PC-3 (cell line): ENCODE measurements at regions not wholly inside any gene's neighbourhood (a gene's known extent, or its start where the extent isn't known, plus 50 kb on each side); places are given as distances from the start of the nearest gene placed in this dataset.

Source experiments
- ATAC-seq: fragments of 200-7000 bp; cut with Tn5 transposase; 2 replicates; pipeline ENCODE4 v1.9.1; 2020; ENCODE audit warnings: mild to moderate bottlenecking, moderate library complexity
- BruUV-seq: library from RNA; stranded (reverse); fragments of 400-500 nt; replicated peaks from 2 replicates; lab custom pipeline; 2021; lab: Mats Ljungman, UMichigan
- CTCF ChIA-PET: fragments of 300-600 bp; sonication (Branson Sonifier 250); formaldehyde crosslinking; loops from one replicate; lab custom pipeline; 2022; ENCODE audit warnings: antibody characterized with exemption; lab: Charles Lee
- POLR2A ChIA-PET: fragments of 300-600 bp; sonication (Branson Sonifier 250); formaldehyde crosslinking; loops from one replicate; lab custom pipeline; 2022; ENCODE audit warnings: antibody characterized with exemption; ENCODE audit not compliant: unreplicated experiment; lab: Charles Lee
- DNase-seq: peaks from one replicate; pipeline ENCODE4 v3.0.0-alpha.2; 2015
- H2AFZ ChIP-seq: fragments of 300-600 bp; sonication (generic); 2 replicates; pipeline ENCODE4 v1.6.0; 2016; ENCODE audit warnings: antibody characterized with exemption, low read length
- H3F3A ChIP-seq: fragments of 300-600 bp; sonication (generic); one replicate; pipeline ENCODE4 v1.6.0; 2017; ENCODE audit warnings: antibody characterized with exemption, low read length, control low read depth, mild to moderate bottlenecking; ENCODE audit not compliant: unreplicated experiment
- H3K27ac ChIP-seq: fragments of 300-600 bp; sonication (generic); 2 replicates; pipeline ENCODE4 v1.5.1; 2016; ENCODE audit warnings: mild to moderate bottlenecking, low read length
- H3K27me3 ChIP-seq: fragments of 300-600 bp; sonication (generic); 2 replicates; pipeline ENCODE4 v1.6.1; 2016; ENCODE audit warnings: low read length, mixed read lengths
- H3K36me3 ChIP-seq: fragments of 300-600 bp; sonication (generic); 2 replicates; pipeline ENCODE4 v1.6.1; 2016; ENCODE audit warnings: low read depth, mixed run types, low read length, mixed read lengths
- H3K4me1 ChIP-seq: fragments of 300-600 bp; sonication (generic); 2 replicates; pipeline ENCODE4 v1.5.1; 2016; ENCODE audit warnings: low read length; ENCODE audit not compliant: insufficient read depth
- H3K4me2 ChIP-seq: fragments of 300-600 bp; sonication (generic); 2 replicates; pipeline ENCODE4 v1.6.0; 2016; ENCODE audit warnings: low read length
- H3K4me3 ChIP-seq: fragments of 300-600 bp; sonication (generic); 2 replicates; pipeline ENCODE4 v1.5.1; 2016; ENCODE audit warnings: mild to moderate bottlenecking, low read length, mixed read lengths
- H3K79me2 ChIP-seq: fragments of 300-600 bp; sonication (generic); 2 replicates; pipeline ENCODE4 v1.6.1; 2017; ENCODE audit warnings: low read length, mixed read lengths
- H3K9ac ChIP-seq: fragments of 300-600 bp; sonication (generic); 2 replicates; pipeline ENCODE4 v1.6.0; 2016; ENCODE audit warnings: mild to moderate bottlenecking, low read length
- H3K9me2 ChIP-seq: fragments of 300-600 bp; sonication (generic); replicated peaks from 2 replicates; pipeline ENCODE4 v1.6.1; 2016; ENCODE audit warnings: mixed run types, low read length, mixed read lengths
- H3K9me3 ChIP-seq: fragments of 300-600 bp; sonication (generic); 2 replicates; pipeline ENCODE4 v1.6.1; 2016; ENCODE audit warnings: low read length, mixed read lengths
- H4K20me1 ChIP-seq: fragments of 300-600 bp; sonication (generic); 2 replicates; pipeline ENCODE4 v1.6.1; 2016; ENCODE audit warnings: low read length, mixed read lengths
- CTCF ChIP-seq: fragments of 300-600 bp; sonication (generic); conservative IDR thresholded peaks from 2 replicates; pipeline ENCODE4 v1.5.1; 2017; ENCODE audit warnings: antibody characterized with exemption, low read depth, mild to moderate bottlenecking, low read length
- EZH2 ChIP-seq: fragments of 300-600 bp; sonication (generic); IDR thresholded peaks from one replicate; pipeline ENCODE4 v1.6.1; 2017; ENCODE audit warnings: antibody characterized with exemption, mild to moderate bottlenecking, low read length; ENCODE audit not compliant: unreplicated experiment
- EZH2phosphoT487 ChIP-seq: fragments of 300-600 bp; sonication (generic); IDR thresholded peaks from 2 replicates; pipeline ENCODE4 v1.6.1; 2018; ENCODE audit warnings: mild to moderate bottlenecking, antibody characterized with exemption, low read length, borderline replicate concordance
- intact Hi-C: fragments of 100-400 bp; cut with micrococcal nuclease; formaldehyde crosslinking; loops from 2 replicates; pipeline ENCODE4 v1.9.0; 2023

- Histone ChIP-seq H3K9ac (no peak overlapping the region), H3F3A (no peaks in the 10 kb centered on the region), H3K9me3 (no peaks in the 10 kb centered on the region), H3K9me2 (no peaks in the 10 kb centered on the region), H3K4me3 (no peak overlapping the region), H3K27me3 (no peaks in the 10 kb centered on the region), H3K27ac (no peak overlapping the region), H3K79me2 (no peaks in the 10 kb centered on the region), H3K4me2 (no peak overlapping the region), H2AFZ (no peak overlapping the region), H3K36me3 (no peaks in the 10 kb centered on the region), H3K4me1 (no peaks in the 10 kb centered on the region), H4K20me1 (no peaks in the 10 kb centered on the region)
- BruUV-seq: no TSS peak
- ATAC-seq: no peak
- no peak for DNase-seq
- CTCF ChIA-PET: no interaction called here
- TF ChIP-seq EZH2phosphoT487 (no peak), CTCF (no peak), EZH2 (no peak)
- intact Hi-C loops: no loop called here
- POLR2A ChIA-PET: no interaction called here
Measured at GRCh38 chrX:10842646-10843045, 222.3 kb upstream of the MID1 start.

GRCh38 chrX:10847333-10847732 is 226.9 kb upstream of the MID1 start:
- Histone ChIP-seq H3K27ac (no peak overlapping the region), H3K4me3 (no peak overlapping the region), H3K9me3 (no peaks in the 10 kb centered on the region), H3K36me3 (no peaks in the 10 kb centered on the region), H3K4me2 (no peak overlapping the region), H3K9ac (no peak overlapping the region), H3K4me1 (no peaks in the 10 kb centered on the region), H3K79me2 (no peaks in the 10 kb centered on the region), H4K20me1 (no peaks in the 10 kb centered on the region), H3K9me2 (no peaks in the 10 kb centered on the region), H2AFZ (no peak overlapping the region), H3K27me3 (no peaks in the 10 kb centered on the region), H3F3A (no peaks in the 10 kb centered on the region)
- ChIA-PET POLR2A (interaction anchor here (0.6 kb wide), 1 partner anchor 111 kb away, joined by 4 read pairs; no protein-coding TSS in a partner anchor), CTCF (no interaction called here)
- ATAC-seq: no peak
- no TSS peak for BruUV-seq
- DNase-seq: no peak
- TF ChIP-seq EZH2 (no peak), EZH2phosphoT487 (no peak), CTCF (no peak)
- intact Hi-C loops: no loop called here

GRCh38 chrX:10851809-10852208 is 231.4 kb upstream of the MID1 start:
- Histone ChIP-seq H3K9me2 (no peaks in the 10 kb centered on the region), H2AFZ (no peak overlapping the region), H3K4me3 (no peak overlapping the region), H3K27ac (no peak overlapping the region), H4K20me1 (no peaks in the 10 kb centered on the region), H3K4me2 (no peak overlapping the region), H3F3A (no peaks in the 10 kb centered on the region), H3K9me3 (no peaks in the 10 kb centered on the region), H3K36me3 (no peaks in the 10 kb centered on the region), H3K79me2 (no peaks in the 10 kb centered on the region), H3K27me3 (no peaks in the 10 kb centered on the region), H3K4me1 (no peaks in the 10 kb centered on the region), H3K9ac (no peak overlapping the region)
- no peak for ATAC-seq
- ChIA-PET CTCF (no interaction called here), POLR2A (no interaction called here)
- TF ChIP-seq EZH2phosphoT487 (no peak), CTCF (no peak), EZH2 (no peak)
- BruUV-seq: no TSS peak
- intact Hi-C loops: no loop called here
- DNase-seq: no peak
